ENCODE measurements at regions not wholly inside any gene's neighbourhood (a gene's known extent, or its start where the extent isn't known, plus 50 kb on each side); places are given as distances from the start of the nearest gene placed in this dataset.

GRCh38 chr3:2001306-2002108 is 97.2 kb upstream of the CNTN4 start:
- Mint-ChIP-seq H3K9me3 (peaks cover 5 to 6% of the 10 kb centered on the region in 2 donors), H3K27me3 (no peaks in the 10 kb centered on the region), H3K27ac (no peak overlapping the region), H3K4me3 (no peak overlapping the region), H3K4me1 (no peaks in the 10 kb centered on the region), H3K36me3 (no peaks in the 10 kb centered on the region)
- no peak for DNase-seq
- ATAC-seq (replicated peaks): no peak

- Mint-ChIP-seq H3K27me3 (no peaks in the 10 kb centered on the region), H3K27ac (no peak overlapping the region), H3K4me3 (no peak overlapping the region), H3K4me1 (no peaks in the 10 kb centered on the region), H3K36me3 (no peaks in the 10 kb centered on the region), H3K9me3 (peaks cover 1 to 2% of the 10 kb centered on the region in 2 donors)
- ATAC-seq (replicated peaks): no peak
- DNase-seq: no peak
Measured at GRCh38 chr3:2023959-2024358, 74.7 kb upstream of the CNTN4 start.

DNA sequence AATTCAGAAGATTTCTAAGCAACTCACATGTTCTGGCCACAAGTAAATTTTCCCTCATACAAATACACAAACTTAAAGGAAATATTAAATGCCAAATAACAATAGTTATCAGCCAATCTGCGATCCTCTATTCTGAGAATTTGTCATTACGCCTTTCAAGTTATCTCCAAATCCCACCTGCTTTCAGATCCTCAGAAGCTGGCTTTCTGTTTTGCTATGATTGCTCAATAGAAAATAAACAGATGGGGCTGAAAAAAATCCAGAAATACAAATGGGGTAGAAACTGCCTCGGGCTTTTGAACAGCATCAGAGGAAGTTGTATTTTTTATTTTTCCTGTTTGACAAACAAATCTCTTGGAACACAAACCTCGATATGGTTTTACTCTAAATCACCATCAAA is 74.0 kb upstream of the CNTN4 start:
- H3K4me3 Mint-ChIP-seq: no peak overlapping the region
- no peaks in the 10 kb centered on the region for H3K27me3 Mint-ChIP-seq
- no peaks in the 10 kb centered on the region for H3K36me3 Mint-ChIP-seq
- peaks cover 2 to 4% of the 10 kb centered on the region in 2 donors for H3K9me3 Mint-ChIP-seq
- no peaks in the 10 kb centered on the region for H3K4me1 Mint-ChIP-seq
- no peak for ATAC-seq (replicated peaks)
- DNase-seq: no peak
- no peak overlapping the region for H3K27ac Mint-ChIP-seq

DNA sequence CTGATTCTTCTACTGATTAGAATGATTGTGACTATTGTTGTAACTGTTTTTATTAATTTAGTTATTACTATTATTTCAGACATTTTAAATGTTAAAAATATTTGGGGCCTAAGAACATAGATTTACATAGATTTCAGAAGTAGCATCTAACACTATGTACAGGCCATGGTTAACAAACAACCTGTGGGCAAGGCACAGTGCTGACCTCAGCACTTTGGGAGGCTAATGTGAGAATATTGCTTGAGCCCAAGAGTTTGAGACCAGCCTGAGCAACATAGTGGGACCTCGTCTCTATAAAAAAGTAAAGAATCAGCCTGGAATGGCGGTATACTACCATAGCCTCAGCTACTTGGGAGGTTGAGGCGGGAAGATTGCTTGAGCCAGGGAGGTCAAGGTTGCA is 69.1 kb upstream of the CNTN4 start:
- H3K9me3 Mint-ChIP-seq: peaks cover 4 to 10% of the 10 kb centered on the region in 2 donors
- H3K4me3 Mint-ChIP-seq: no peak overlapping the region
- no peak overlapping the region for H3K27ac Mint-ChIP-seq
- ATAC-seq (replicated peaks) (no peak), DNase-seq (no peak)
- H3K4me1 Mint-ChIP-seq: no peaks in the 10 kb centered on the region
- H3K36me3 Mint-ChIP-seq: no peaks in the 10 kb centered on the region
- no peaks in the 10 kb centered on the region for H3K27me3 Mint-ChIP-seq

GRCh38 chr3:2036076-2036475 is 62.6 kb upstream of the CNTN4 start:
- Mint-ChIP-seq H3K4me3 (no peak overlapping the region), H3K4me1 (no peaks in the 10 kb centered on the region), H3K27me3 (no peaks in the 10 kb centered on the region), H3K36me3 (no peaks in the 10 kb centered on the region), H3K27ac (no peak overlapping the region), H3K9me3 (peaks cover 0 to 5% of the 10 kb centered on the region in 2 donors)
- ATAC-seq (replicated peaks) (no peak), DNase-seq (no peak)

- Mint-ChIP-seq H3K4me3 (no peak overlapping the region), H3K36me3 (no peaks in the 10 kb centered on the region), H3K4me1 (no peaks in the 10 kb centered on the region), H3K27ac (no peak overlapping the region), H3K9me3 (peaks cover 0 to 3% of the 10 kb centered on the region in 2 donors), H3K27me3 (no peaks in the 10 kb centered on the region)
- ATAC-seq (replicated peaks) (no peak), DNase-seq (no peak)
Measured at GRCh38 chr3:2041931-2042330, 56.7 kb upstream of the CNTN4 start.

Measured in stimulated activated naive B cell treated with anti-CD40 and anti-IgM and Interleukin-4, amounts not matched to agents 10 μg/mL and 1 μg/mL and 100 μg/mL, for 72 hours (primary cell).